ENCODE measurements at regions not wholly inside any gene's neighbourhood (a gene's known extent, or its start where the extent isn't known, plus 50 kb on each side); places are given as distances from the start of the nearest gene placed in this dataset.

GRCh38 chr7:26504411-26505120, 212.9 kb downstream of the SNX10 start (continued):
- TF ChIP-seq GABPA (IDR thresholded peaks at IDR 0.05; ENCODE audit: borderline replicate concordance, insufficient read depth, low read length) (no peak), CHD7 (IDR thresholded peaks at IDR 0.05; ENCODE audit: insufficient replicate concordance, low read length) (no peak), ASH2L (IDR thresholded peaks at IDR 0.05; ENCODE audit: low read length) (no peak), USF2 (IDR thresholded peaks at IDR 0.05; ENCODE audit: low read length) (no peak), CHD1 (IDR thresholded peaks at IDR 0.05; ENCODE audit: low read depth, low read length) (no peak), CREB1 (IDR thresholded peaks at IDR 0.05) (no peak), SP4 (IDR thresholded peaks at IDR 0.05; ENCODE audit: low read length) (no peak), SP2 (IDR thresholded peaks at IDR 0.05; ENCODE audit: low read length) (no peak), CBX8 (IDR thresholded peaks at IDR 0.05; ENCODE audit: borderline replicate concordance, low read depth, low read length) (no peak)
